Activated gamma-delta T cell treated with anti-CD3 and anti-CD28 coated beads, Interleukin-2, amount 50 U/mL, for 16 hours (primary cell): ENCODE measurements at regions not wholly inside any gene's neighbourhood (a gene's known extent, or its start where the extent isn't known, plus 50 kb on each side); places are given as distances from the start of the nearest gene placed in this dataset.
"Not testable (repeated sequence)": the region's sequence is repeated elsewhere in the genome, so short reads cannot be mapped to it uniquely, and the experiment has no call there.

ENCODE experiments used
- DNase-seq: peaks from one replicate; pipeline ENCODE4 v3.0.0-alpha.2; 2020; ENCODE audit warnings: low read depth

- no peak for DNase-seq
Observed at GRCh38 chr6:169979873-169980432, 228.5 kb downstream of the ERMARD start.

GRCh38 chr6:169978615-169979161 is 227.3 kb downstream of the ERMARD start:
- no peak for DNase-seq

- DNase-seq: no peak
Observed at GRCh38 chr6:169977434-169978265, 226.2 kb downstream of the ERMARD start.

GRCh38 chr6:169976301-169977081 is 225.1 kb downstream of the ERMARD start:
- DNase-seq: no peak

- no peak for DNase-seq
Observed at GRCh38 chr6:169975701-169976100, 224.3 kb downstream of the ERMARD start.

- no peak for DNase-seq
Observed at GRCh38 chr6:169975286-169975685, 223.9 kb downstream of the ERMARD start.

- DNase-seq: no peak
Observed at GRCh38 chr6:169974663-169975062, 223.2 kb downstream of the ERMARD start.

- not testable (repeated sequence) for DNase-seq
Observed at GRCh38 chr6:169973588-169974467, 222.4 kb downstream of the ERMARD start.

GRCh38 chr6:169972736-169973135 is 221.3 kb downstream of the ERMARD start:
- no peak for DNase-seq

- no peak for DNase-seq
Observed at GRCh38 chr6:169972101-169972651, 220.8 kb downstream of the ERMARD start.

GRCh38 chr6:169971081-169971861 is 219.8 kb downstream of the ERMARD start:
- DNase-seq: no peak

- DNase-seq: no peak
Observed at GRCh38 chr6:169970306-169970988, 219.0 kb downstream of the ERMARD start.

GRCh38 chr6:169969372-169970099 is 218.1 kb downstream of the ERMARD start:
- DNase-seq: no peak

GRCh38 chr6:169968541-169969270 is 217.3 kb downstream of the ERMARD start:
- DNase-seq: no peak

- no peak for DNase-seq
Observed at GRCh38 chr6:169967687-169968086, 216.3 kb downstream of the ERMARD start.

GRCh38 chr6:169966312-169967181 is 215.1 kb downstream of the ERMARD start:
- no peak for DNase-seq

- DNase-seq: no peak
Observed at GRCh38 chr6:169965657-169966311, 214.4 kb downstream of the ERMARD start.
